Endothelial cell (in vitro differentiated cells): ENCODE measurements at regions not wholly inside any gene's neighbourhood (a gene's known extent, or its start where the extent isn't known, plus 50 kb on each side); places are given as distances from the start of the nearest gene placed in this dataset.

Experiments used
- DNase-seq: peaks from one replicate; pipeline ENCODE4 v3.0.0; 2021; ENCODE audit warnings: low spot score
- H3K27ac Mint-ChIP-seq: one replicate; pipeline ENCODE4 v1.8.0; 2021; ENCODE audit warnings: mixed read lengths, inconsistent platforms; ENCODE audit not compliant: unreplicated experiment
- H3K27me3 Mint-ChIP-seq: one replicate; pipeline ENCODE4 v1.8.0; 2021; ENCODE audit warnings: mild to moderate bottlenecking, moderate library complexity, mixed read lengths, inconsistent platforms; ENCODE audit not compliant: unreplicated experiment
- H3K36me3 Mint-ChIP-seq: one replicate; pipeline ENCODE4 v1.8.0; 2021; ENCODE audit warnings: mild to moderate bottlenecking, low read depth, mixed read lengths, inconsistent platforms; ENCODE audit not compliant: unreplicated experiment
- H3K4me1 Mint-ChIP-seq: one replicate; pipeline ENCODE4 v1.8.0; 2021; ENCODE audit warnings: mild to moderate bottlenecking, mixed read lengths, inconsistent platforms; ENCODE audit not compliant: unreplicated experiment
- H3K4me3 Mint-ChIP-seq: one replicate; pipeline ENCODE4 v1.8.0; 2021; ENCODE audit warnings: mild to moderate bottlenecking, mixed read lengths, inconsistent platforms; ENCODE audit not compliant: unreplicated experiment
- H3K9me3 Mint-ChIP-seq: one replicate; pipeline ENCODE4 v1.8.0; 2021; ENCODE audit warnings: mixed read lengths, inconsistent platforms; ENCODE audit not compliant: unreplicated experiment
- TF ChIP-seq, protein P1 (sequence below): fragments of 200-600 bp; sonication (generic); IDR thresholded peaks from one replicate; pipeline ENCODE4 v1.5.0; 2021; ENCODE audit warnings: antibody characterized with exemption; ENCODE audit not compliant: unreplicated experiment

DNA sequence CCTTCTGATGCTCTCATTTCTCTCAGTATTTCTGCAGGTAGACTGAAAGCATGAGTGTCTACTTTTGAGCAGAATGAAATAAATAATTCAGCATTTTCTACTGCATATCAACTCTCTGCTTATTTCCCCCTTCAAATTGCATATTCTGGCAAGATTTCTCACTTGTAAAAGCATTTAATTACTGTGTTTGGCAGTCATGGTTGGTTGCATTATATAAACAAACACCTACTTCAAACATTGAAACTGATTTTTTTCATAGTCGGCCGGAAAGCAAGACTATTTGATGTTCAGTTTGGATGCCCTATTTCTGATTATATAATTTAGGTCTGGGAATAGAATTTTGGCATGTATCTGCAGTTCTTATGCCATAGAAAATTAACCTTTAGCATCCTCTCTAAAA, 73.1 kb downstream of the PLEKHG1 start:
- TF ChIP-seq, protein P1, sequence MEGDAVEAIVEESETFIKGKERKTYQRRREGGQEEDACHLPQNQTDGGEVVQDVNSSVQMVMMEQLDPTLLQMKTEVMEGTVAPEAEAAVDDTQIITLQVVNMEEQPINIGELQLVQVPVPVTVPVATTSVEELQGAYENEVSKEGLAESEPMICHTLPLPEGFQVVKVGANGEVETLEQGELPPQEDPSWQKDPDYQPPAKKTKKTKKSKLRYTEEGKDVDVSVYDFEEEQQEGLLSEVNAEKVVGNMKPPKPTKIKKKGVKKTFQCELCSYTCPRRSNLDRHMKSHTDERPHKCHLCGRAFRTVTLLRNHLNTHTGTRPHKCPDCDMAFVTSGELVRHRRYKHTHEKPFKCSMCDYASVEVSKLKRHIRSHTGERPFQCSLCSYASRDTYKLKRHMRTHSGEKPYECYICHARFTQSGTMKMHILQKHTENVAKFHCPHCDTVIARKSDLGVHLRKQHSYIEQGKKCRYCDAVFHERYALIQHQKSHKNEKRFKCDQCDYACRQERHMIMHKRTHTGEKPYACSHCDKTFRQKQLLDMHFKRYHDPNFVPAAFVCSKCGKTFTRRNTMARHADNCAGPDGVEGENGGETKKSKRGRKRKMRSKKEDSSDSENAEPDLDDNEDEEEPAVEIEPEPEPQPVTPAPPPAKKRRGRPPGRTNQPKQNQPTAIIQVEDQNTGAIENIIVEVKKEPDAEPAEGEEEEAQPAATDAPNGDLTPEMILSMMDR, result no peak
- H3K9me3 Mint-ChIP-seq, result no peaks in the 10 kb centered on the region
- peaks cover 59% of the 10 kb centered on the region for H3K4me1 Mint-ChIP-seq
- DNase-seq, result no peak
- H3K27me3 Mint-ChIP-seq, result peaks cover 5% of the 10 kb centered on the region
- no peak overlapping the region for H3K4me3 Mint-ChIP-seq
- peaks cover 27% of the 10 kb centered on the region for H3K36me3 Mint-ChIP-seq
- H3K27ac Mint-ChIP-seq, result no peak overlapping the region

DNA sequence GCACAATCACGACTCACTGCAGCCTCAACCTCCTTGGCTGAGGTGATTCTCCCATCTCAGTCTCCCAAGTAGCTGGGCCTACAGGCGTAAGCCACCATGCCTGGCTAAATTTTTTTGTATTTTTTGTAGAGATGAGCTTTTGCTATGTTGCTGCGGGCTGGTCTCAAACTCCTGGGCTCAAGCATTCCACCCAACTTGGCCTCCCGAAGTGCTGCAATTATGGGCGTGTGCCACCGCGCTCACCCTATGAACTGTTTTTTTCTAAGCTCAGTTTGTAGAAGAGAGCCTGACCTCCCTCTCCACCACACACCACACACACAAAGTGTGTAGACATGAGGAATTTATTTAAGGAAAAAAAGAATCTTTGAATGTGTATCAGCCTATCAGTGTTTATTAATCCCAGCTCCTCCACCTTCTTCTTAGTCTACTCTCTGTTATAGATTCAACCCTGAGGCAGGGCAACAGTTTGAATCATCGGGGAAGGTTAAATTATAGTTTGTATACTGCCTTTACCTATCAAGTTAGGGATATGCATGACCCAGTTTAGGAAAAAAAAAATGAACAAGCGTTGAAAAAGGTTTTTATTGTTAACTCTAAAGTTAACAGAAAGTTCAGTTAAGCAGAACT, 74.1 kb downstream of the PLEKHG1 start:
- Mint-ChIP-seq H3K4me1 (peaks cover 54% of the 10 kb centered on the region), H3K27me3 (peaks cover 5% of the 10 kb centered on the region), H3K9me3 (no peaks in the 10 kb centered on the region), H3K27ac (peak overlapping the region; percentile 34), H3K4me3 (no peak overlapping the region), H3K36me3 (peaks cover 27% of the 10 kb centered on the region)
- TF ChIP-seq, protein P1, result no peak
- no peak for DNase-seq

DNA sequence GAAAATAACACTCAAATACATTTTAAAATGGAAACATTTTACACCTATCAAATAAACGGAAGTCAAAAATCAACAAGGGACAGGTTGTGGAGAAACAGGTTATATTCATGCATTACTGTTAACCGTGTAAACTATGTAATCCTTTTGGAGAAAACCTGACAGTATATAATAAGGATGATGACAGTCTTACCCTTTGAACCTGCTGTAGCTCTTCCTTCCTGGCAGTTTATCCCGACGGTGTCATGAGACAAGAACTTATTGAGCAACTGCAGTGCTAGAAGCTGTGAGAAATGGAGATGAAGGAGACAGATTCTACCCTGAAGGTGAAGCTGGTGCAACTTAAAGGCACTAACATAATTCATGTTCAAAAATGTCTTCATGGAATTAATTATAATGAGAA, 76.7 kb downstream of the PLEKHG1 start:
- H3K4me3 Mint-ChIP-seq, result no peak overlapping the region
- H3K4me1 Mint-ChIP-seq, result peaks cover 59% of the 10 kb centered on the region
- no peak for DNase-seq
- H3K27me3 Mint-ChIP-seq, result peaks cover 5% of the 10 kb centered on the region
- peaks cover 36% of the 10 kb centered on the region for H3K36me3 Mint-ChIP-seq
- TF ChIP-seq, protein P1, result no peak
- no peaks in the 10 kb centered on the region for H3K9me3 Mint-ChIP-seq
- H3K27ac Mint-ChIP-seq, result no peak overlapping the region

DNA sequence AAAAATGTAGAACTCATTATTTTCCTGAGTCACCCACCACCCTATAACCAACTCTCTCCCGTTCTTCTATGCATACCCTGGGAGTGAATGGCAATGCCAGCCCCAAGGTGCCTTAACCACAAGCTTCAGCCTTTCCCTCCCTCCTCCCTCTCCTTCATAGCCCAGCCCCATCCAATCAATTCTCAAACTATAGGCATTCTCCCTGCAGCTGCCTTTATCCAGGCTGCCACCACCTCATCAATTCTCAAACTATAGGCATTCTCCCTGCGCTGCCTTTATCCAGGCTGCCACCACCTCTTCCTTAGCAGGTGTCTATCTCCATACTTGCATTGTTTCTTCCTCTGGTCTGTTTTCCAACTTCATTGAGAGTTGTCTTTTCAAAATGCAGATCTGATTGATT, 77.1 kb downstream of the PLEKHG1 start:
- H3K27me3 Mint-ChIP-seq, result peaks cover 2% of the 10 kb centered on the region

DNA sequence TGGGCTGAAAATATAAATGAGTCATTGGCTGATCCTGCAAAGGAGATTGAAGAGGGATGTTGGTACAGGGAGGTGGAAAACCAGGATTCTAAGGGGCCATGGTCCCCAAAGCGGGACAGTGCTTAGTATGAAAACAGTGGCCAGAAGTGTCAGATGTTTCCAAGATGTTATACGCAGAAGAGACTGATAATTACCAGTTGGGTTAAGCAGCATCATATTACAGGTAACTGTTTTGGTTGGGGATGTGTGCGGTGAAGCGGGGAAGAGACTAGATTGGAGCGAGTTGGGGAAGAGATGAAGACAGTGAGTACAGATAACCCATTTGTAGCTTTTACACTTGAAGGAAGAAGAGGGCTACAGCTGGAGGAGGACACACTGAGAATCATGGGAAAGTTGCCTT, 80.8 kb downstream of the PLEKHG1 start:
- Mint-ChIP-seq H3K4me1 (peaks cover 64% of the 10 kb centered on the region), H3K27ac (no peak overlapping the region), H3K27me3 (peaks cover 12% of the 10 kb centered on the region), H3K9me3 (no peaks in the 10 kb centered on the region), H3K36me3 (peaks cover 62% of the 10 kb centered on the region), H3K4me3 (peak overlapping the region; percentile 7)
- no peak for DNase-seq
- TF ChIP-seq, protein P1, result no peak

More for the DNA sequence above, 77.1 kb downstream of the PLEKHG1 start:
- Mint-ChIP-seq H3K36me3 (peaks cover 39% of the 10 kb centered on the region), H3K27ac (no peak overlapping the region), H3K4me3 (peak overlapping the region; percentile 0), H3K9me3 (no peaks in the 10 kb centered on the region), H3K4me1 (peaks cover 59% of the 10 kb centered on the region)
- TF ChIP-seq, protein P1, result no peak
- no peak for DNase-seq
